Activated CD8-positive, alpha-beta memory T cell treated with anti-CD3 and anti-CD28 coated beads for 36 hours (primary cell): ENCODE measurements at regions not wholly inside any gene's neighbourhood (a gene's known extent, or its start where the extent isn't known, plus 50 kb on each side); places are given as distances from the start of the nearest gene placed in this dataset.
"Not testable (repeated sequence)": the region's sequence is repeated elsewhere in the genome, so short reads cannot be mapped to it uniquely, and the experiment has no call there.

Experiments used
- CTCF ChIA-PET: fragments of 350-600 bp; sonication (Branson Sonifier 250); formaldehyde crosslinking; loops from one replicate; lab custom pipeline; 2021; ENCODE audit warnings: antibody characterized with exemption; lab: Charles Lee
- POLR2A ChIA-PET: fragments of 350-600 bp; sonication (Branson Sonifier 250); formaldehyde crosslinking; loops from one replicate; lab custom pipeline; 2021; ENCODE audit warnings: antibody characterized with exemption; lab: Charles Lee

DNA sequence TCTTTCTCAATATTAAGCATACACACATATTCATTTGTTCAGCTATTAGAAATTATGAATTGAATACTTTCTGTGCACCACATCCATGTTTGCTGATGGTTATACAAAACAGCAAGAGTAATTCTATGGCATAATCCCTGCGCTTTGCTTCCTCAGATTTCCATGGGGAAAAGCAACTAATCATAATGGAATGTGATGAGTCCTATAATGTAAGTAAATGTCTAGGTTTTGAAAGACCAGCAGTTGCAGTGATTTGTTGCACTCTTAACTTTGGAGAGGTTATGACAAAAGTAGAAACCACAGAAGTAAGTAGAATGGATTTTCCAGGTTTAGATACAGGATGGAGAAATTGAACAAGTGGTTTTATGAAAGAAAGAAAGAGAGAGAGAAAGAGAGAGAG is 652.1 kb downstream of the CBLN4 start:
- CTCF ChIA-PET = no interaction called here
- POLR2A ChIA-PET = no interaction called here

DNA sequence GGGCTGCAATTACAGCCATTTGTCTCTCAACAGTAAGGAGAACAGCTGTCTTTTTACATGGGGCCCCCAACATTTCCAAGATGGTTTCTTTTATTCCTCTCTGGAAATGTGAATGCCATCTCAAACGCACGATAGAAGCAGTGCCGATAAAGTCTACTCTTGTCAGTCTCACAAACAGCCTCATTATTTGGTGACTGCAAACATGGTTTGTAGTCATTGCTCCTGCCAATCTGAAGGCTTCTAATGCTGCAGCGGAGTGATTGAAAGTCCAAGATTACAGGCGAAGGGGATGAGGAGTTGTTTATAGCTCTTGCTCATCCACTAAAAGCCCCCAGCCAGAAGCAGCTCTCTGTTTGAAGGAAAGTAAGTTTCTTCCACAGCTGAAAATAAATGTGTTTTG is 657.1 kb downstream of the CBLN4 start:
- POLR2A ChIA-PET = no interaction called here
- CTCF ChIA-PET = no interaction called here

DNA sequence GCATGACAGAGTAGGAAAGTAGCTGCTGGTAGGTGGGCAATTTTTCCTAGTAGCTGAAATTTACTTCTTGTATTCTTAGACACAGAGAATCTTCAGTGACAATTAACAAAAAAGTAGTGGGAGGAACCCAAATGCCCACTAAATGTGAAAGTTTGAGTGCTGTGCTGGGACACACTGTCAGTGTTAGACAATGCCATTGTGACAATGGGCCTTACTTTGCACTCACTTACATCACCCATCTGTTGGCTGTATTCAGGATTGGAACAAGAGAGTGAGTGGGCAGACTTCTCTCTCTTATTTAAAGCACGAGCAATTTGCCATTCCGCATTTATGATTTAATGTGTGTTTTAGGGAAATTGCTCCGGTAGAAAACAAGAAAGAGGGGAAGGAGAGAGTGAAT is 662.5 kb downstream of the CBLN4 start:
- CTCF ChIA-PET = no interaction called here
- POLR2A ChIA-PET = no interaction called here

- ChIA-PET POLR2A (no interaction called here), CTCF (no interaction called here)
Measured at GRCh38 chr20:55333798-55334197, 671.5 kb downstream of the CBLN4 start.

DNA sequence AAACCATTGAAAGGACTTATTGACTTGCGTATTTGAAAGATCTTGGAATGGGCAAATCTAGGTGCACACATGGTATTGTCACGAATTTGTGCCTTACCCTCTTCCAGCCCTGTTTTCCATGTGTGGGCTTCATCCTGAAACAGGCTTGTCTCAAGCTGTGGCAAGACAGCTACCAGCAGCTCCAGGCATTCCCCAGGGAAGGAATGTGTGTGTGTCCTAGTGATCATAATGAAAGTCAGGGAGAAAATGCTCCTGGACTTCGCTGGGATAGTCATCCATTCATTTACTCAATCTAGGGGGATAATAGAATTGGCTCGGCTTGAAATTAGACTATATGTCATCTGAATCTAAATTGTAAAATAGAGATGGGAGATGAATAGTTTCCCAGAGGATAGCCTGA is 676.2 kb downstream of the CBLN4 start:
- CTCF ChIA-PET = no interaction called here
- POLR2A ChIA-PET = no interaction called here

- ChIA-PET POLR2A (no interaction called here), CTCF (no interaction called here)
Measured at GRCh38 chr20:55322745-55323144, 682.6 kb downstream of the CBLN4 start.

DNA sequence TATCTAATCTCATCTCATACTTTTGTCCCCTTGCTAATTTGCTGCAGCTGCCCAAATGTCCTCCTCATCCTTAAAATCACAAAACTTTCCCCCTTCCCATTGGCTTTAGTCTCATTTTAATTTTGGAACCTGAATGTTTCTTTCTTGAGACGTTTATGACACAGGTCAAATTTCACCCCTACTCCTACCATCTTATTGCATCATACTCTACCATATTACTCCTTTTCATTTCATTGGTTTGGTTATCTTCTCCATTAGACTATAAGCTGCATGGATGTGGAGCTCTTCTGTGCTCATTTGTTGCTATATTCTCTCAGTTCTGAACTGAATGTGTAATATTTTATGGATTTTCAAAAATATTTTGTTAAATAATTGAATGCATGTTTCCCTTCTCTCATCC is 688.6 kb downstream of the CBLN4 start:
- POLR2A ChIA-PET = no interaction called here
- CTCF ChIA-PET = no interaction called here

DNA sequence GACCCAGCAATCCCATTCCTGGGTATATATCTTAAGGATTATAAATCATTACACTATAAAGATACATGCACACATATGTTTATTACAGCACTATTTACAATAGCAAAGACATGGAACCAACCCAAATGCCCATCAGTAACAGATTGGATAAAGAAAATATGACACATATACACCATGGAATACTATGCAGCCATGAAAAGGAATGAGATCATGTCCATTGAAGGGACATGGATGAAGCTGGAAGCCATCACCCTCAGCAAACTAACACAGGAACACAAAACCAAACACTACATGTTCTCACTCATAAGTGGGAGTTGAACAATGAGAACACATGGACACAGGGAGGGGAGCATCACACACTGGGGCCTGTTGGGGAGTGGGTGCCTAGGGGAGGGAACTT is 694.5 kb downstream of the CBLN4 start:
- POLR2A ChIA-PET, CTCF ChIA-PET: not testable (repeated sequence)

- ChIA-PET POLR2A (no interaction called here), CTCF (no interaction called here)
Measured at GRCh38 chr20:55291261-55291660, 714.1 kb downstream of the CBLN4 start.

- POLR2A ChIA-PET = no interaction called here
- CTCF ChIA-PET = no interaction called here
Measured at GRCh38 chr20:55283889-55284288, 721.4 kb downstream of the CBLN4 start.

DNA sequence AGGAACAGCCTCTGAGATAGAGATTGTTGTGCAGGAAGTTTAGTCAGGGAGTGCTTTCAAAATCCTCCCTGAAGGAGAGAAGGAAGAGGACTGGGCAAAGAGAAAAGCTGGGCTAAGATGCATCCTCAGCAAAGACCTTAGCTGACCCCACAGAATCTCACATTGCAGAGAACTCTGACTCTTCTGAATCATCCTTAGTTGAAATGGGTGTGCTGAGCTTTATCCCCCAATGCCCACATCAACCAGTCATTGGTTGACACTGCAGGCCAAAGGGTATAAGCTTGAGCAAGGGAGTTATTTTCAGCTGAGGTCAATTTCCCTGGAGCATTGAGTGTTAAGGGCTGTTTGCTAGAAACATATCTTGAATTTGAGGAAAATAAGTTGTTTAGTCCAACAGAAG is 732.2 kb downstream of the CBLN4 start:
- ChIA-PET POLR2A (no interaction called here), CTCF (no interaction called here)

DNA sequence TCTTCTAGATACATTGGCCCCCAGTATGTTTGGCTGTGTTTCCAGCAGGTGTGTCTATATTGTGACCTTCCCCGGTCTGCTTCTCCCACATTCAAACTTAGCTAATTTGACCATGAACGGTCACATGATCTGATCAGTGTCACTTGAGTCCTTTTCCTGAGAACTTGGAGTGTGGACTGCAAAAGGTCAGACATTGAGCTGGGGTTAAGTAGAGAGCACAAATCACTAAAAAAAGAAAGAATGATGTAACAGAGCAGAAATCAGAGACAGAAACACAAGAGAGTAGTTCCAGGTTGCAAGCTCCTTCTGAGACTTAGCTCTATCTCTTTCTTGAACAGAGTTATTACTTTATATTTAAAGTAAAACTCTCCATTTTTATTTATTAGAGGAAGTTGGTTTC is 733.9 kb downstream of the CBLN4 start:
- POLR2A ChIA-PET = no interaction called here
- CTCF ChIA-PET = no interaction called here

- POLR2A ChIA-PET = no interaction called here
- CTCF ChIA-PET = no interaction called here
Measured at GRCh38 chr20:55269913-55270312, 735.4 kb downstream of the CBLN4 start.

GRCh38 chr20:55266361-55266760 is 739.0 kb downstream of the CBLN4 start:
- ChIA-PET POLR2A (no interaction called here), CTCF (no interaction called here)

DNA sequence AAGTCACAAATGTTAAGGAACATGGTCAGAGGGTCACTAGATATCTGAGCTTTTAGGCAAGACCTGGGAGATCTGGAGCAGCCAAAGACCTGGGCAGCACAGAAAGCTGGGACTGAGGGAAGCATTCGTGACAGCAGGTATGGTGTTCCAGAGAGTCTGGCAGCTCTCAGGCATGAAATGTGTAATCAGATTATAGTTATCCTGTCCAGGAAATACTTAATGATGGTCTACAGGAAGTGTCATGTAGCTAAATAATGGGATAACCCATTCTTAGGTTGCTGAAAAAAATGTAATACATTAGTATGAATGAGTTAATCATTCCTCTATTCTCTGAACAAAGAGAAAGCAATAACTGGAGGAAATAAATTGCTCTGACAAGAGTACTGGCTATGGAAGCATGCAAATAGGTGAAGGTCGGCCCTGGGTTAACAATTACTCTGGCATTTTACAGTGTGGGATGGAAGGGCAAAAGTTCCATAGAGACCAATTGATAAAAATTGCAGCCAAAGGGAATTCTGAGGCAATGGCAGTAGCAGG is 740.5 kb downstream of the CBLN4 start:
- ChIA-PET POLR2A (no interaction called here), CTCF (no interaction called here)

- ChIA-PET CTCF (no interaction called here), POLR2A (no interaction called here)
Measured at GRCh38 chr20:55258559-55258958, 746.8 kb downstream of the CBLN4 start.

DNA sequence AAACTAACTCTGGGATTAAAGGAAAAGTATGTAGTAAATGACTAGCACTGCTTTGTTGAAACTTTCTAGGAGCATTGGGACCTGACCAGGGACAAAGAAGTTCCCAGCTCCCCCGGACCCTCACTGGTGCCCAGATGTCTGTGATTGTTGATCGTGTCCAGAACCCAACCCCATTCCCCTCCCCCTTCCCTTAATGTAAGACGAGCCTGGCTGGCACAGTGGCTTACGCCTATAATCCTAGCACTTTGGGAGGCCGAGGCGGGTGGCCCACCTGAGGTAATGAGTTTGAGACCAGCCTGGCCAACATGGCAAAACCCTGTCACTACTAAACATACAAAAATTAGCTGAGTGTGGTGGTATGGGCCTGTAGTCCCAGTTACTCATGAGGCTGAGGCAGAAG is 750.3 kb downstream of the CBLN4 start:
- POLR2A ChIA-PET = no interaction called here
- CTCF ChIA-PET = no interaction called here

GRCh38 chr20:55253781-55254180 is 751.5 kb downstream of the CBLN4 start:
- ChIA-PET CTCF (no interaction called here), POLR2A (no interaction called here)

DNA sequence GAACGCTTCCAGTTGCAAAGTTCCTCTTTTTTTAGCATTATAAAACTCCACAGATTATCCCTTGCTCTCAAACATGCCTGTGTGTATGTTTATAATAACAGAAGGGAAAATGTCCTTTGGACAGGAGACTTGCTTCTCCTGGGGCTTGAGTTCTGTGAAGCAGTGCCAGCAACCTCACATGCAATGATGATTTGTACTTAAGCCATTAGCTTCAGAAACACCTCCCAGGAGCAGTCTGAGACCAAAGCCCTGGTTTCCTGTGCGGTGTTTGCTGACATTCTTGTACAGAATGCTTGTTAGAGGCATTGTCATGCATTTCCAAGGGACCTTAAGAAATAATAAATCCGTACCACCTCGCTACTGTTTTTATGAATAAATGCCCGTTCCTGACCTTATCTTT is 752.8 kb downstream of the CBLN4 start:
- CTCF ChIA-PET = no interaction called here
- POLR2A ChIA-PET = no interaction called here

DNA sequence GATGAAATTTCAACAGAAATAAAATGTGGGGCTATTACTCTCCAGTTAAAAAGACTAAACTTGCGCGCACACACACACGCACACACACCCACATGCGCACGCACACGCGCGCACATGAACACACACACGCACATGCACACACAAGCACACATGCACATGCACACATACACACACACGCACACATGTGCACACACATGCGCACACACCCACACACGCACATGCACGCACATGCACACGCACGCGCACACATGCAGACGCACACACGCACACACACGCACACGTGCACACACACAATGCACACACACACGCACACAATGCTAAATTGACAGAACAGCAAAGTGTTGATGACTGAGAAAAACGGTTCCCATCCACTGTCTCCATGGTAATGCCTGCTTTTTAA is 754.1 kb downstream of the CBLN4 start:
- ChIA-PET POLR2A (no interaction called here), CTCF (no interaction called here)

- ChIA-PET CTCF (no interaction called here), POLR2A (no interaction called here)
Measured at GRCh38 chr20:55242853-55243252, 762.5 kb downstream of the CBLN4 start.

DNA sequence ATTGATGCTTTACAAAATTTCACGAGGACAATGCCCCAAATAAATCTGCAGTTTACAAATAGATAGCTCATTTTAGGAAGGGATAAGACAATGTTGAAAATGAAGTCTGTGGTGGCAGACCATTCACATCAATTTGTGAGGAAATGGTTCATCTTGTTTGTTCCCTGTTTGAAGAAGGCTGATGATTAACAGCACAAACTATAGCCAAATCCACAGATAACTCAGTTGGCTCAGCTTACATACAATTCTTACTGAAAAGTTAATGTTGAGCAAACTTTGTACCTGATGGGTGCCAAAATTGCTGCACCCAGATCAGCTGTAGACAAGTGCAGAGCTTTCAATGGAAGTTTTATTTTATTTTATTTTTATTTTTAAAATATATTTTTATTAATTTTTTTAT is 763.9 kb downstream of the DOK5 start:
- ChIA-PET CTCF (interaction anchor here (0.7 kb wide), 1 partner anchor 330 kb away, joined by 3 read pairs; no protein-coding TSS in a partner anchor), POLR2A (no interaction called here)
